DOHH2 (cell line): ENCODE measurements at regions not wholly inside any gene's neighbourhood (a gene's known extent, or its start where the extent isn't known, plus 50 kb on each side); places are given as distances from the start of the nearest gene placed in this dataset.

ENCODE experiments used
- H3F3A ChIP-seq: fragments of 200-600 bp; sonication (generic), shearing (Covaris generic); 2 replicates; pipeline ENCODE4 v1.6.0; 2016; ENCODE audit warnings: antibody characterized with exemption, mild to moderate bottlenecking; ENCODE audit not compliant: control insufficient read depth, insufficient read depth
- H3K27ac ChIP-seq: fragments of 200-600 bp; sonication (generic); 2 replicates; pipeline ENCODE4 v1.5.1; 2014; ENCODE audit warnings: low read depth, mild to moderate bottlenecking, low read length, moderate library complexity
- H3K27me3 ChIP-seq: fragments of 200-600 bp; sonication (generic); 2 replicates; pipeline ENCODE4 v1.6.1; 2014; ENCODE audit warnings: mild to moderate bottlenecking, low read length, mixed read lengths; ENCODE audit not compliant: control insufficient read depth
- H3K36me3 ChIP-seq: fragments of 200-600 bp; sonication (generic); 2 replicates; pipeline ENCODE4 v1.6.1; 2014; ENCODE audit warnings: mild to moderate bottlenecking, low read length, moderate library complexity, mixed read lengths; ENCODE audit not compliant: control insufficient read depth
- H3K4me1 ChIP-seq: fragments of 200-600 bp; sonication (generic); 2 replicates; pipeline ENCODE4 v1.6.1; 2014; ENCODE audit warnings: mild to moderate bottlenecking, low read length, mixed read lengths; ENCODE audit not compliant: control insufficient read depth
- H3K4me2 ChIP-seq: fragments of 200-600 bp; sonication (generic); 2 replicates; pipeline ENCODE4 v1.6.0; 2014; ENCODE audit warnings: mild to moderate bottlenecking, low read length, moderate library complexity
- H3K4me3 ChIP-seq: fragments of 200-600 bp; sonication (generic); 2 replicates; pipeline ENCODE4 v1.5.1; 2014; ENCODE audit warnings: mild to moderate bottlenecking, low read length, mixed read lengths
- H3K79me2 ChIP-seq: fragments of 200-600 bp; sonication (generic); 2 replicates; pipeline ENCODE4 v1.6.1; 2014; ENCODE audit warnings: mild to moderate bottlenecking, low read length, mixed read lengths; ENCODE audit not compliant: control insufficient read depth
- H3K9me2 ChIP-seq: fragments of 200-600 bp; sonication (generic); replicated peaks from 2 replicates; pipeline ENCODE4 v1.6.1; 2014; ENCODE audit warnings: mild to moderate bottlenecking, low read length, mixed read lengths; ENCODE audit not compliant: control insufficient read depth
- H3K9me3 ChIP-seq: fragments of 200-600 bp; sonication (generic); 2 replicates; pipeline ENCODE4 v1.6.1; 2014; ENCODE audit warnings: antibody characterized with exemption, low read length, mixed read lengths; ENCODE audit not compliant: control insufficient read depth, insufficient read depth
- H4K20me1 ChIP-seq: fragments of 200-600 bp; sonication (generic); 2 replicates; pipeline ENCODE4 v1.6.0; 2014; ENCODE audit warnings: low read depth, mild to moderate bottlenecking, antibody characterized with exemption, low read length, moderate library complexity; ENCODE audit not compliant: control insufficient read depth, insufficient read depth
- EZH2phosphoT487 ChIP-seq: fragments of 200-600 bp; sonication (generic); IDR thresholded peaks from 2 replicates; pipeline ENCODE4 v1.6.1; 2017; ENCODE audit warnings: borderline replicate concordance, mild to moderate bottlenecking, antibody characterized with exemption, low read length, moderate library complexity, mixed read lengths
- TF ChIP-seq, protein P1 (sequence below): fragments of 200-600 bp; sonication (generic); IDR thresholded peaks from one replicate; pipeline ENCODE4 v1.5.1; 2014; ENCODE audit warnings: antibody characterized with exemption, mild to moderate bottlenecking, low read depth, low read length; ENCODE audit not compliant: poor library complexity, severe bottlenecking

DNA sequence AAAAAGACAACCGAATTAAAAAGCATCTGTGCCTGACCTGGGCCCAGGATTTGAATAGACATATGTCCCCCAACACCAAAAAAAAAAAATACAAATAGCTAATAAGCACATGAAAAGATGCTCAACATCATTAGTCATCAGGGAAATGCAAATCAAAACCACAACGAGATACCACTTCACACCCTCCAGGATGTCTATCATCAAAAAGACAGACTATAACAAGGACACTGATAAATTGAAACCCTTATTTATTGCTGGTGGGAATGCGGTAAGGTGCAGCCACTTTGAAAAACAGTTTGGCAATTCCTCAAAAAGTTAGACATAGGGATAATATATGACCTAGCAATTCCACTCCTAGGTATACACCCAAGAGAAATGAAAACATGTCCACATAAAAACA lies 72.3 kb upstream of the CAMK1G start:
- H3K79me2 ChIP-seq: no peaks in the 10 kb centered on the region
- no peak overlapping the region for H3K27ac ChIP-seq
- H3K4me3 ChIP-seq: no peak overlapping the region
- no peaks in the 10 kb centered on the region for H3K9me3 ChIP-seq
- H3K27me3 ChIP-seq: no peaks in the 10 kb centered on the region; the same call in 1 of the 2 replicates
- no peak overlapping the region for H3K4me2 ChIP-seq
- H4K20me1 ChIP-seq: no peaks in the 10 kb centered on the region
- no peaks in the 10 kb centered on the region for H3F3A ChIP-seq
- H3K36me3 ChIP-seq: no peaks in the 10 kb centered on the region
- no peaks in the 10 kb centered on the region for H3K4me1 ChIP-seq
- no peaks in the 10 kb centered on the region for H3K9me2 ChIP-seq
- no peak for TF ChIP-seq EZH2phosphoT487
- TF ChIP-seq, protein P1, sequence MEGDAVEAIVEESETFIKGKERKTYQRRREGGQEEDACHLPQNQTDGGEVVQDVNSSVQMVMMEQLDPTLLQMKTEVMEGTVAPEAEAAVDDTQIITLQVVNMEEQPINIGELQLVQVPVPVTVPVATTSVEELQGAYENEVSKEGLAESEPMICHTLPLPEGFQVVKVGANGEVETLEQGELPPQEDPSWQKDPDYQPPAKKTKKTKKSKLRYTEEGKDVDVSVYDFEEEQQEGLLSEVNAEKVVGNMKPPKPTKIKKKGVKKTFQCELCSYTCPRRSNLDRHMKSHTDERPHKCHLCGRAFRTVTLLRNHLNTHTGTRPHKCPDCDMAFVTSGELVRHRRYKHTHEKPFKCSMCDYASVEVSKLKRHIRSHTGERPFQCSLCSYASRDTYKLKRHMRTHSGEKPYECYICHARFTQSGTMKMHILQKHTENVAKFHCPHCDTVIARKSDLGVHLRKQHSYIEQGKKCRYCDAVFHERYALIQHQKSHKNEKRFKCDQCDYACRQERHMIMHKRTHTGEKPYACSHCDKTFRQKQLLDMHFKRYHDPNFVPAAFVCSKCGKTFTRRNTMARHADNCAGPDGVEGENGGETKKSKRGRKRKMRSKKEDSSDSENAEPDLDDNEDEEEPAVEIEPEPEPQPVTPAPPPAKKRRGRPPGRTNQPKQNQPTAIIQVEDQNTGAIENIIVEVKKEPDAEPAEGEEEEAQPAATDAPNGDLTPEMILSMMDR: no peak

DNA sequence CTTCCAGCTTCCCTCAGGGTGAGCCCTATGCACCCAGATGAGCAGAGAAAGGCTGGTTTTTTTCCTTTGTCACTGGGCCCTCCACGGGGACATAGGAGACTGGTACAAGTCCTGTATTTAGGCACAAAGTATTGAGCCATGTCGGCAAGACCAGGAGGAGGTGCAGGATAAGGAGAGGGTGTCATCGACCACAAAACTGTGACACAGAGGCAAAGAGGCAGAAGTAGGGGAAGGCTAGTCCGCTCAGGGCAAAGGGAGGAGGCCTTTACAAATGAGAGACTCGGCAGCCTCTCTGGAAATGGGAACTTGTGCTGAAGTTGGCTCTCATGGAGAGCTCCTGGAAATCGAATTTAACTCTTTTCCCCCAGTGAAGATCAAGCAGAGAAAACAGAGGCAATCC lies 70.7 kb upstream of the CAMK1G start:
- Histone ChIP-seq H3K79me2 (no peaks in the 10 kb centered on the region), H3K9me3 (no peaks in the 10 kb centered on the region), H3F3A (no peaks in the 10 kb centered on the region), H3K4me1 (no peaks in the 10 kb centered on the region), H3K9me2 (no peaks in the 10 kb centered on the region), H3K27ac (no peak overlapping the region), H3K36me3 (no peaks in the 10 kb centered on the region), H3K4me2 (no peak overlapping the region), H3K4me3 (no peak overlapping the region), H4K20me1 (no peaks in the 10 kb centered on the region), H3K27me3 (no peaks in the 10 kb centered on the region; the same call in 1 of the 2 replicates)
- TF ChIP-seq EZH2phosphoT487: no peak
- TF ChIP-seq, protein P1: no peak

DNA sequence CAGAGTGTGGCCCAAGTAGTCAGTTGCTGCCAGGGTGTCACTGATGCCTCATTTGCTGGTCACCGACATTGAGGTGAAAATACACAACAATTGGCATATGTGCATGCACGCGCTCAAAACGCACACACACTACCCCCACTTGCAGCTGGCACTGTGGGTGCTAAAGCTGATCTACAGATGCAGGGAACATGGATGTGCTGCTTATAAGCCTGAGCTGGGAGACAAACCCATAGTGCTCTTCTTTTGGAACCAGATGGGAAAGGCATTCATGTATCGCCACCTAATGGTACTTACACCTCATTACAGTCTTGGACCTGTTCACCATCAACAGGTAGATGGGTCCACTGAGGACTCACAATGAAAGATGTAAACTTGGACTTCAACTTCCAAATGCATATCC lies 70.3 kb upstream of the CAMK1G start:
- Histone ChIP-seq H3K27me3 (no peaks in the 10 kb centered on the region; the same call in 1 of the 2 replicates), H3K9me3 (no peaks in the 10 kb centered on the region), H3K79me2 (no peaks in the 10 kb centered on the region), H3K27ac (no peak overlapping the region), H3F3A (no peaks in the 10 kb centered on the region), H3K4me1 (no peaks in the 10 kb centered on the region), H3K4me3 (no peak overlapping the region), H3K9me2 (no peaks in the 10 kb centered on the region), H4K20me1 (no peaks in the 10 kb centered on the region), H3K36me3 (no peaks in the 10 kb centered on the region), H3K4me2 (no peak overlapping the region)
- no peak for TF ChIP-seq EZH2phosphoT487
- TF ChIP-seq, protein P1: peak; percentile 73
